GM12873 (cell line): ENCODE measurements at regions not wholly inside any gene's neighbourhood (a gene's known extent, or its start where the extent isn't known, plus 50 kb on each side); places are given as distances from the start of the nearest gene placed in this dataset.

Experiments
- CTCF ChIP-seq: IDR thresholded peaks from 2 replicates; pipeline ENCODE4 v1.5.1; 2012; ENCODE audit warnings: low read depth, mild to moderate bottlenecking, moderate library complexity, low read length, control low read depth; ENCODE audit not compliant: insufficient read depth; ENCODE audit errors: missing control alignments

GRCh38 chr17:54261465-54261864, 438.7 kb downstream of the KIF2B start:
- no peak for TF ChIP-seq CTCF

- TF ChIP-seq CTCF = no peak
These were observed 447.2 kb downstream of the KIF2B start for GRCh38 chr17:54269881-54270280.

GRCh38 chr17:54270499-54270898, 447.8 kb downstream of the KIF2B start:
- TF ChIP-seq CTCF = no peak

- TF ChIP-seq CTCF = no peak
These were observed 455.1 kb downstream of the KIF2B start for GRCh38 chr17:54277868-54278267.

GRCh38 chr17:54280741-54281140, 458.0 kb downstream of the KIF2B start:
- TF ChIP-seq CTCF = no peak

GRCh38 chr17:54282886-54283285, 460.2 kb downstream of the KIF2B start:
- TF ChIP-seq CTCF = no peak

- TF ChIP-seq CTCF = no peak
These were observed 484.6 kb downstream of the KIF2B start for GRCh38 chr17:54307351-54307750.
